ENCODE measurements at regions not wholly inside any gene's neighbourhood (a gene's known extent, or its start where the extent isn't known, plus 50 kb on each side); places are given as distances from the start of the nearest gene placed in this dataset.

GRCh38 chr11:109747839-109748238 is 325.8 kb downstream of the C11orf87 start:
- DNase-seq (ENCODE audit: low read depth) = no peak

- no peak for DNase-seq (ENCODE audit: low read depth)
Observed at GRCh38 chr11:109749476-109749875, 327.5 kb downstream of the C11orf87 start.

- DNase-seq (ENCODE audit: low read depth) = no peak
Observed at GRCh38 chr11:109750964-109751363, 329.0 kb downstream of the C11orf87 start.

- DNase-seq (ENCODE audit: low read depth) = peak; percentile 37
Observed at GRCh38 chr11:109752212-109752825, 330.3 kb downstream of the C11orf87 start.

GRCh38 chr11:109756521-109756920 is 334.5 kb downstream of the C11orf87 start:
- no peak for DNase-seq (ENCODE audit: low read depth)

- no peak for DNase-seq (ENCODE audit: low read depth)
Observed at GRCh38 chr11:109756951-109757350, 335.0 kb downstream of the C11orf87 start.

GRCh38 chr11:109762546-109762945 is 330.6 kb upstream of the ZC3H12C start:
- DNase-seq (ENCODE audit: low read depth) = no peak

- DNase-seq (ENCODE audit: low read depth) = no peak
Observed at GRCh38 chr11:109765709-109766311, 327.4 kb upstream of the ZC3H12C start.

- no peak for DNase-seq (ENCODE audit: low read depth)
Observed at GRCh38 chr11:109769858-109770257, 323.3 kb upstream of the ZC3H12C start.

- DNase-seq (ENCODE audit: low read depth) = no peak
Observed at GRCh38 chr11:109770323-109770722, 322.9 kb upstream of the ZC3H12C start.

GRCh38 chr11:109772892-109773291 is 320.3 kb upstream of the ZC3H12C start:
- DNase-seq (ENCODE audit: low read depth) = no peak

GRCh38 chr11:109775686-109776085 is 317.5 kb upstream of the ZC3H12C start:
- DNase-seq (ENCODE audit: low read depth) = no peak

GRCh38 chr11:109783014-109783413 is 310.2 kb upstream of the ZC3H12C start:
- DNase-seq (ENCODE audit: low read depth) = no peak

GRCh38 chr11:109783840-109784239 is 309.4 kb upstream of the ZC3H12C start:
- no peak for DNase-seq (ENCODE audit: low read depth)

- DNase-seq (ENCODE audit: low read depth) = no peak
Observed at GRCh38 chr11:109784536-109784935, 308.7 kb upstream of the ZC3H12C start.

- no peak for DNase-seq (ENCODE audit: low read depth)
Observed at GRCh38 chr11:109785198-109785597, 308.0 kb upstream of the ZC3H12C start.

GRCh38 chr11:109785714-109786113 is 307.5 kb upstream of the ZC3H12C start:
- DNase-seq (ENCODE audit: low read depth) = peak; percentile 68

- no peak for DNase-seq (ENCODE audit: low read depth)
Observed at GRCh38 chr11:109788948-109789490, 304.2 kb upstream of the ZC3H12C start.

- DNase-seq (ENCODE audit: low read depth) = peak; percentile 76
Observed at GRCh38 chr11:109789901-109790300, 303.3 kb upstream of the ZC3H12C start.

- no peak for DNase-seq (ENCODE audit: low read depth)
Observed at GRCh38 chr11:109791337-109791736, 301.9 kb upstream of the ZC3H12C start.

GRCh38 chr11:109794501-109794900 is 298.7 kb upstream of the ZC3H12C start:
- DNase-seq (ENCODE audit: low read depth) = no peak

- DNase-seq (ENCODE audit: low read depth) = no peak
Observed at GRCh38 chr11:109795234-109795633, 298.0 kb upstream of the ZC3H12C start.

GRCh38 chr11:109796253-109796652 is 296.9 kb upstream of the ZC3H12C start:
- no peak for DNase-seq (ENCODE audit: low read depth)

- DNase-seq (ENCODE audit: low read depth) = no peak
Observed at GRCh38 chr11:109798521-109798920, 294.7 kb upstream of the ZC3H12C start.

Data from GM04503 (cell line).